GM12873 (cell line): ENCODE measurements at regions not wholly inside any gene's neighbourhood (a gene's known extent, or its start where the extent isn't known, plus 50 kb on each side); places are given as distances from the start of the nearest gene placed in this dataset.

Source experiments
- TF ChIP-seq, protein P1 (sequence below): IDR thresholded peaks from 2 replicates; pipeline ENCODE4 v1.5.1; 2012; ENCODE audit warnings: low read depth, mild to moderate bottlenecking, moderate library complexity, low read length, control low read depth; ENCODE audit not compliant: insufficient read depth; ENCODE audit errors: missing control alignments

DNA sequence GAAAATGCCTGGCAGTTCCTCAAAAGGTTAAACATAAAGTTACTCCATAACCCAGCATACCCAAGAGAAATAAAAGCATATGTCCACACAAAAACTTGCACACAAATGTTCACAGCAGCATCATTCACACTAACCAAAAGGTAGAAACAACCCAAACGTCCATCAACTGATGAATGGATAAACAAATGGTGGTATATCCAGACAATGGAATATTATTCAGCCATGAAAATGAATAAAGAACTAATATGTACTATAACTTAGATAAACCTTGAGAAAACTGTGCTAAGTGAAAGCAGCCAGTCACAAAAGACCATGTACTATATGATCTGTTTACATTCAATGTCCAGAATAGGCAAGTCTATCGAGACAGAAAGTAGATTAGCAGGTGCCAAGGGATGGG, 60.4 kb downstream of the CAMK2N1 start:
- TF ChIP-seq, protein P1, sequence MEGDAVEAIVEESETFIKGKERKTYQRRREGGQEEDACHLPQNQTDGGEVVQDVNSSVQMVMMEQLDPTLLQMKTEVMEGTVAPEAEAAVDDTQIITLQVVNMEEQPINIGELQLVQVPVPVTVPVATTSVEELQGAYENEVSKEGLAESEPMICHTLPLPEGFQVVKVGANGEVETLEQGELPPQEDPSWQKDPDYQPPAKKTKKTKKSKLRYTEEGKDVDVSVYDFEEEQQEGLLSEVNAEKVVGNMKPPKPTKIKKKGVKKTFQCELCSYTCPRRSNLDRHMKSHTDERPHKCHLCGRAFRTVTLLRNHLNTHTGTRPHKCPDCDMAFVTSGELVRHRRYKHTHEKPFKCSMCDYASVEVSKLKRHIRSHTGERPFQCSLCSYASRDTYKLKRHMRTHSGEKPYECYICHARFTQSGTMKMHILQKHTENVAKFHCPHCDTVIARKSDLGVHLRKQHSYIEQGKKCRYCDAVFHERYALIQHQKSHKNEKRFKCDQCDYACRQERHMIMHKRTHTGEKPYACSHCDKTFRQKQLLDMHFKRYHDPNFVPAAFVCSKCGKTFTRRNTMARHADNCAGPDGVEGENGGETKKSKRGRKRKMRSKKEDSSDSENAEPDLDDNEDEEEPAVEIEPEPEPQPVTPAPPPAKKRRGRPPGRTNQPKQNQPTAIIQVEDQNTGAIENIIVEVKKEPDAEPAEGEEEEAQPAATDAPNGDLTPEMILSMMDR: no peak

DNA sequence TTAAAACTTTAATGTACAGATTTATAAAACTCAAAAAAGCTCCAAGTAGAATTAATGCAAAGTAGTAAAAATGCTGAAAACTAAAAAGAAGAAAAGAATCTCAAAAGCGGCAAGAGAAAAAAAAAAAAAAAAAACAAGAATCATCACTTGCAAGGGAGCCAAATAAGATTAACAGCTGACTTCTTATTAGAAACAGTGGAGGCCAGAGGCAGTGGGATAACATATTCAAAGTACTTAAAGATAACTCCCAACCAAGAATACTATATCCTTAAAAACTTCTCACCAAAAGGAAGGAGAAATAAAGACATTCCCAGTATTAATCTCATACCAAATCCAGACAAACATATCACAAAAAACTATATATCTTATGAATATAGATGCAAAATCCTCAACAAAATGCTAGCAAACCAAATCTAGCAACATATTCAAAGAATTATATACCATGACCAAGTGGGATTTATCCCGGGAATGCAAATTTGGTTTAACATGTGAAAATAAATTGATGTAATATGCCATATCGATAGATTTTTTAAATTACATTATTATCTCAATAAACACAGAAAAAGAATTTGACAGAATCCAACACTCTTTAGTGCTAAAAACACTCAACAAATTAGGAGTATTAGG, 62.7 kb downstream of the CAMK2N1 start:
- TF ChIP-seq, protein P1: no peak

DNA sequence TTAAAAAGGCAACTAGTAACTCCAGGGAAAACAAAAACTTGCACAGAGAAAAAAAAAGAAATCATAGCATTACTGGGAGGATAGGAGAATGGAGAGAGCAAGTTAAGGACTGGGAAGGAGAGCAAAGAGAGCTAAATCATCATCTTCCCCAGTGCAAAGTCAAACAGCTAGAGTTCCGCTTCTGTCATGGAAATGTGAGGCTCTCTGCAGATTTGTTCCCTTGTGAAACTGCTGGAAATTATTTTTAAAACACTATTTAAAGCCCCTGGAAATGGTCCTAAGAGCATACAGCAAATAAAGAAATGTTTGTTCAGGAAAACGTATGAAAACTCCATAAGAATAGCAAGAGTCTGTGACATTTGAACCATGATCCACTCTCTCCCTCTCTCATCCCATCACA, 64.6 kb downstream of the CAMK2N1 start:
- TF ChIP-seq, protein P1: no peak

DNA sequence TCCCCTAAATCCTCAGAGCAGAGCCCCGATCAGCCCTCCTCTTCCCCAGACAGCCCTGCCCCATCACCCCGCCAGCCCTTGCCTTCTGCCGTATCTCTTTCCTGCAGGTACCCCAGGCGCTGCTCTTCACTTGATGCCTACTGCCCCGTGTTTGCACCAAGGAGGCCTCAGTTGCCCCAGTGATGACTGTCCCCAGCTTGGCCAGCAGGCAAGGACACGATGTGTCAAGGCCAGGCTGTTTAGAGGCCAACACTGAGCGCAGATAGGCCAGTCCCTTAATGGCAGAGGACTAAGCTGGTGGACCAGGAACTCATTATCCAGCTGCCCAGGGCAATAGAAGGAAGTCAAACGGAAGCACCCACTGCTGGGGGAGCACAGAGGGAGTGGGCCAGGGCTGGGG, 68.4 kb downstream of the CAMK2N1 start:
- TF ChIP-seq, protein P1: no peak

DNA sequence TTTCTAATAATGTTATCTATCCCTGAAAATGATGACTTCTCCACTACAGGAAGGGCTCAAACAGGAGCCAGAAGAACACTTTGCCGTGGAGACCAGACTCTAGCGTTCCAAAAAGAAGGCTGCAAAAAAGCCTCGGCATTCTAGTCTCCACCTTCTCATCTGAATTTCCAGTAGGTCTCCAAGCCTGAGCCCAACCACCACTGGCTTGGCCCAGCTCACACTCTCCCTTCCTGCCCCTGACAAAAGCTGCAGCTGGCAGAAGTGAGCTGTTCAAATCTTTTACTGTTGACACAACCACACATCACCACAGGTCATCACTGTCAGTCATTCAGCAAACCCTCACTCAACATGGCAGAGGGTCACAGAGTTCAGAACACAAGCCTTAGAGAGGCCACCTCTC, 69.3 kb downstream of the CAMK2N1 start:
- TF ChIP-seq, protein P1: no peak

DNA sequence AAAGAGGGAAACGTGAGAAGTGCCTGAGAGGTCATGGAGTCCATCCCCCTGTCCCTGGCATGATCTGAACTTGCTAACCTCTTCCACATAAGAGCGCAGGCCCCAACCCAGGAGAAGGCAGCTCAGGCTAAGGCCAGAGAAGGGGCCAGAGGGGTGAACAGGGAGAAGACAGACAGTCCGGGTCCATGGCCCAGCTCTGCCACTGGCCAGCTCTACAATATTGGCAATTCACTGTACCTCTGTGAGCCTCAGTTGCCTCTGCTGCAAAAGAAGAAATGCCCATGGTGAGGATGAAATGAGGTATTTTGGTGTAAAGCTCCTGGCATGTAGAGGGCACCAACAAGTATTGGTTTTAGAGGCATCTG, 72.3 kb downstream of the CAMK2N1 start:
- TF ChIP-seq, protein P1: no peak

DNA sequence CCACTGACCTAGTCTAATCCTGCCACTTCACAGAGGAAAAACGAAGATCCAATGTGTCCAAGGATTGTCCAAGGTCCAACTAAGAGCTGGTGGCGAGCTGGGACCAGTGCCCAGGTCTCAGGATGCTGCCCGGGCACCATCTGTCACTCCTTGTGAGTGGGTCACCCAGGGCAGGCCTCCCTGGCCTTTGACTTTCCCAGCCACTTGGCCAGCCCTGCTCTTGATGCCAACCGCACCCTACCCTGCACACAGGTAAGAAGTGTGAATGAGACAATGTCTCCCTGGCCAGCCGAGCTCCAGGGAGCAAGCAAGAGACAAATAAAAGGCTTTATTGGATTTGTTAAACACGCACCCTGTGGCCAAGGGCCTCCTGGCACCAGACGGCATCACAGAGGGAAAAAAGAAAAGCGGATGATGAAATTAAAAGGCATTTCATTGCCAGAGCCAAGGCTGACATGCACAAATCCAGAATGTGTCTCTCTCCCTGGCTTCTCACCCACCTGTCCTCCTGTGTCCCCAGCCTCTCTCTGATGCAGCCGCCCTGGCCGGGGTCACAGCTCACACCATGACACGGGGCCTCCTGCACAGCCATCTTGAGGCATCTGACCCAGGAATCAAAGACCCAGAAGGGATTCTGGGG, 72.8 kb downstream of the CAMK2N1 start:
- TF ChIP-seq, protein P1: no peak
